Activated T-helper 17 cell treated with anti-CD3 and anti-CD28 coated beads, Interleukin-2, amount 50 U/mL, for 72 hours (primary cell): ENCODE measurements at regions not wholly inside any gene's neighbourhood (a gene's known extent, or its start where the extent isn't known, plus 50 kb on each side); places are given as distances from the start of the nearest gene placed in this dataset.

Experiments used
- ATAC-seq: fragments of 150-1000 bp; cut with Tn5 transposase; replicated peaks from 2 replicates; pipeline ENCODE4 v1.10.0; 2021; ENCODE audit warnings: mild to moderate bottlenecking, moderate library complexity
- H3K27ac Mint-ChIP-seq: one replicate; pipeline ENCODE4 v1.8.0; 2022; ENCODE audit warnings: mixed read lengths
- H3K27me3 Mint-ChIP-seq: one replicate; pipeline ENCODE4 v1.8.0; 2022; ENCODE audit warnings: mixed read lengths
- H3K36me3 Mint-ChIP-seq: one replicate; pipeline ENCODE4 v1.8.0; 2022; ENCODE audit warnings: low read depth, mild to moderate bottlenecking, mixed read lengths
- H3K4me1 Mint-ChIP-seq: one replicate; pipeline ENCODE4 v1.8.0; 2022; ENCODE audit warnings: mixed read lengths
- H3K4me3 Mint-ChIP-seq: one replicate; pipeline ENCODE4 v1.8.0; 2022; ENCODE audit warnings: mild to moderate bottlenecking, mixed read lengths
- H3K9me3 Mint-ChIP-seq: one replicate; pipeline ENCODE4 v1.8.0; 2022; ENCODE audit warnings: mixed read lengths

DNA sequence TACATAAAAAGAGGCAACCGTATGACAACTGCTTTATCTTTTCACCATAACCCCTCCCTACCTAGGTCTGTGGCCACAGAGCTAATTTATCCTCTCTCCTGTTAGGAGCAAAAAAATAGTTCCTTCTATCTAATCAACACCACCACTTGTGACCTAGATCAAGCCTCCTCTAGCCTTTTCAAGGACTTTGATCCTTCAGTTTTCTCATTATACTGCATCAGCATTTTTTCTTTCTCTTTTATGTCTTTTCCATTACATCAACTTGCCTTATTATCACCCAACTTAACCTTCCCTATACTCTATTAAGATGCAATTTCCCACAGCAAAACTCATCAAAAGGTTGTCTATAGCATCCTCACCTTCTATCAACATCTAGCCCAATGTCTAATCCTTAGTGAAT is 211.0 kb downstream of the ANKRD50 start:
- H3K27ac Mint-ChIP-seq = no peak overlapping the region
- no peak for ATAC-seq
- no peaks in the 10 kb centered on the region for H3K9me3 Mint-ChIP-seq
- H3K27me3 Mint-ChIP-seq = no peaks in the 10 kb centered on the region
- no peak overlapping the region for H3K4me3 Mint-ChIP-seq
- no peaks in the 10 kb centered on the region for H3K36me3 Mint-ChIP-seq
- H3K4me1 Mint-ChIP-seq = no peaks in the 10 kb centered on the region

DNA sequence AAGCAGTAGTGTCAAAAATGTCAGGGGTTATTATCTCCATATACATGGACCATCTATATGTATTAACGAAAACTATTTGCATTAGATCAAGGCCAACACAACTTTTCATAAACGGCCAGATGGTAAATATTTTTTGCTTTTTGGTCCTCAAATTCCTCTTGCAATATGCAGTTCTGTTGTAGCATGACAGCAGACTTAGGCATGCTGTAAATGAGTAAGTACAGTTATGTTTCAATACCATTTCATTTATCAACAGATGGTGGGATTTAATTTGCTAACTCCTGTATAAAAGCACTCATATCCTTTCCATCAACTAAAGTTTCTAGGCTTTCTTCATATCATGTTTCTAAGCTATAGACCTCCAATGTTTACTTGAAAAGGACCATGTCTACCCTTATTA is 208.1 kb downstream of the ANKRD50 start:
- H3K36me3 Mint-ChIP-seq = no peaks in the 10 kb centered on the region
- no peak overlapping the region for H3K4me3 Mint-ChIP-seq
- ATAC-seq = no peak
- H3K27ac Mint-ChIP-seq = no peak overlapping the region
- H3K9me3 Mint-ChIP-seq = no peaks in the 10 kb centered on the region
- H3K27me3 Mint-ChIP-seq = no peaks in the 10 kb centered on the region
- H3K4me1 Mint-ChIP-seq = no peaks in the 10 kb centered on the region

DNA sequence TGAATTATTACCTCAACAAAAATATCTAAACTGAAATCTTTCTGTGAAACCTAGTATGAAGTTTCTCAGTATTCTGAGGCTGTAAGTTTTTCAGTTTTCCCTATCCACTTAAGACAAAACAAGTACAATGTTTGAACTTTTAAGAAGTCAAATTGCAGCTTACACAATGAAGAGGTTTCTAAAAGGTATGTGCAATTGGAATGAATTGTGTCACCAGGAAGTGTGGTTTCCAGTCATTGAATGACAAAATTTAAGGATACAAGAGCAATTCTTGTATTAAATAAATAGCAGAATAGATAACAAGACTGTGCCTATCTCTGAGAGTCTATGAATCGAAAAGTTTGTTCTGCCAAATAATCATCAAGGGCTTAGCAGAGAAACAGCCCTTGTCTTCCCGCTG is 207.3 kb downstream of the ANKRD50 start:
- Mint-ChIP-seq H3K27me3 (no peaks in the 10 kb centered on the region), H3K36me3 (no peaks in the 10 kb centered on the region), H3K4me3 (no peak overlapping the region), H3K27ac (no peak overlapping the region), H3K9me3 (peaks cover 3% of the 10 kb centered on the region), H3K4me1 (no peaks in the 10 kb centered on the region)
- ATAC-seq = no peak

DNA sequence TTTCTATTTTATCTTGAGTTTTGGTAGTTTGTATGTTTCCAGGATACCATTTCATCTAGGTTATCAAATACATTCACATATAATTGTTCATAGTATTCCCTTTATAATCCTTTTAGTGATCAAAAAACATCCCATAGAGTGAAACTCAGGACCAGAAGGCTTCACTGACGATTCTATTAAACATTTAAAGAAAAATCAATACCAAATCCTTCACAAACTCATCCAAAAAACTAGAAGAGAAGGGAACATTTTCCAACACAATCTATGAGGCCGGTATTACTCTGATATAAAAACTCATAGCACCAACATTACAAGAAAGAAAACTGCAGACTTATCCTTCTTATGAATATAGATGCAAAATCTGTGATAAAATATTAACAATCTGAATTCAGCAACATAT is 203.4 kb downstream of the ANKRD50 start:
- Mint-ChIP-seq H3K36me3 (no peaks in the 10 kb centered on the region), H3K4me1 (no peaks in the 10 kb centered on the region), H3K4me3 (no peak overlapping the region), H3K27ac (no peak overlapping the region), H3K27me3 (no peaks in the 10 kb centered on the region), H3K9me3 (peaks cover 3% of the 10 kb centered on the region)
- ATAC-seq = no peak

DNA sequence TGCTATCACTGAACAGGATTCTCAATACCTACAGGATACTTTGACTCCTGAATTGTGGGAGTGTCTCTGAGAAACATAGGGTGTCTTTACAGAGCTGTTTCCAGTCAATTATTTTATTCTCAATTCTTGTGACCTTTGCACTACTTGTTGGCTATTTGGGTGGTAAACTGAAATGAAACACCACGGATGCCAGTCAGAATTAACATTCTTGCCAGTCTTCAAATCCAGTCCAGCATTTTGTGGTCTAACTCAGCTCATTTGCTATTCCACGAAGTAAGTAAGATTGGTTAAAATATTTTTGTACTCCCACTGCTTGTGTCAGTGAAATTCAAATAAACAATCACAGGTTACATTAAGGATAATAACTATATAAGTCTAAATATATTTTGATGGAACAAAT is 197.9 kb downstream of the ANKRD50 start:
- Mint-ChIP-seq H3K36me3 (no peaks in the 10 kb centered on the region), H3K27ac (no peak overlapping the region), H3K27me3 (no peaks in the 10 kb centered on the region), H3K9me3 (peaks cover 5% of the 10 kb centered on the region), H3K4me3 (no peak overlapping the region), H3K4me1 (no peaks in the 10 kb centered on the region)
- no peak for ATAC-seq

DNA sequence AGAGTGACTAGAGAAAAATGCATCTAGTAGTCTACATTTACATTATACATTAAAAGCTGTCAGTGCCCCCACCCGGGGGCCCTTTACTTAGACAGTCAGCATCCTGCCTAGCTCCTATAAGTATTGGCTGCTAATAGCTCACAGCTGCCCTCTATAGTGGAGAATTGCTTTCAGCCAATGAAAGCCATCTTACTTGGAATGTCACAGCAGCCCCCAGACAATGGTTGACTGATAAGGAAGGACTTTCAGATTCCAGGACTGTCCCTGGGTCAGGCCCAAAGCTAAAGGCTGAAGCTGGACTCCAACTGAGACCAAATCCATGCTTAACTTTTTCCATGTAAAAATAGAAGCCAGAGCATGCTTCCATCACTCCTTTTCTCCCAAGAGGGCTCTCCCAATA is 196.9 kb downstream of the ANKRD50 start:
- Mint-ChIP-seq H3K36me3 (no peaks in the 10 kb centered on the region), H3K4me1 (no peaks in the 10 kb centered on the region), H3K9me3 (peaks cover 3% of the 10 kb centered on the region), H3K27me3 (no peaks in the 10 kb centered on the region), H3K4me3 (no peak overlapping the region), H3K27ac (no peak overlapping the region)
- no peak for ATAC-seq

DNA sequence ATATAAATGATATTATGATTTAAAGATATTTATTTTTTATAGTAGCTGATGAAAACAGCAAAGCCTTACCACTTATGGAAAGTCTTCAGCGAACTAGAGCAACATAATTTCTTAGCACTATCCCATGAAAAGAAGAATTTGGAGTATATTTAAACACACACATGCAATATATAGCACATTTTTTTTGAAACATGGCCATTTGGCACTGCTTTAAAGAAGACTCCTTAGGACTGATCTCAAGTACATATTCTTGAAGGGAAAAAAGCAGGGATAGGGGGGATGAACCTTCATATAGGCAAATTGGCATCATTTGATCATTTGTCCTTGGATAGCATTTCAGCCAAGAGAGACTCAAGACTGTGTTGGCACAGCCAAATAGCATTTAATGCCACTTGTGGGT is 193.3 kb downstream of the ANKRD50 start:
- Mint-ChIP-seq H3K27me3 (no peaks in the 10 kb centered on the region), H3K9me3 (peaks cover 6% of the 10 kb centered on the region), H3K36me3 (no peaks in the 10 kb centered on the region), H3K4me1 (no peaks in the 10 kb centered on the region), H3K27ac (no peak overlapping the region), H3K4me3 (no peak overlapping the region)
- no peak for ATAC-seq

DNA sequence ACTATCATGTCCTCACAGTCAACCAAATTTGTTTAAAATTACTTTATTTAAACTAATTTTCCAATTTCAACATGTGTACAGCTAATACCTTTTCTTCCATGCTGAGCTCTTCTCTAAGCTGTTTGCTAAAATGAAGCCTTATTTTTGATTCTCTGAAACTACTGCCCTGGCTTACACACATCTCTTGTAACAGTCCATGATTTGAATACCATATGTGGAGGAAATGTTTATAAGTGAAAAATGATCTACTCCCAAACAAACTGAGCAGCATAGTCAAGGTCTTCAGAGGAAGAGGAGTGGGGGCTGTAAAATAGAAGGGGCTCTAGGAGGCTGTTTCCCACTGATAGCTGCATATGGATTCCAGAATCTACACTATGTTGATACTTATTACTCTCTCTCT is 188.7 kb downstream of the ANKRD50 start:
- Mint-ChIP-seq H3K4me1 (no peaks in the 10 kb centered on the region), H3K36me3 (no peaks in the 10 kb centered on the region), H3K27ac (no peak overlapping the region), H3K27me3 (no peaks in the 10 kb centered on the region), H3K4me3 (no peak overlapping the region), H3K9me3 (peaks cover 7% of the 10 kb centered on the region)
- ATAC-seq = no peak

DNA sequence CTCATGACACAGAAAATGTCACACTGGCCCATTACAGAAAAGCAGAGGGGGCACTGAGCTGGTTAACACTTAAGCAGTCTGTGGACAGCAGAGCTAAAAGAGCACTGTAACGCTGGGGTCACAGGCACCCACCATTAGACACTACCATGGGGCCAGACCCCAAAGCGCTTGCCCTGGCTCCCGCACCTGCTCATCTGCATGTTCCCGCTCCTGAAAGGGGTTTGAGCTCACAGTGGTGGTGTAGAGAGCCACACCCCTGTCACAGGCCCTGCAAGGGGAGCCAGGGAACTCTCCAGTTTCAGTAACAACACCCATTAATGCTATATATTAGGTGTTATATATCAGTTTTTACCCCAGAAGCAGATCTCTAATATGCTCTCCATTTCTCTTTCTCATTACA is 187.0 kb downstream of the ANKRD50 start:
- no peaks in the 10 kb centered on the region for H3K36me3 Mint-ChIP-seq
- H3K27ac Mint-ChIP-seq = no peak overlapping the region
- no peaks in the 10 kb centered on the region for H3K4me1 Mint-ChIP-seq
- no peak overlapping the region for H3K4me3 Mint-ChIP-seq
- H3K9me3 Mint-ChIP-seq = peaks cover 7% of the 10 kb centered on the region
- H3K27me3 Mint-ChIP-seq = no peaks in the 10 kb centered on the region
- ATAC-seq = no peak

DNA sequence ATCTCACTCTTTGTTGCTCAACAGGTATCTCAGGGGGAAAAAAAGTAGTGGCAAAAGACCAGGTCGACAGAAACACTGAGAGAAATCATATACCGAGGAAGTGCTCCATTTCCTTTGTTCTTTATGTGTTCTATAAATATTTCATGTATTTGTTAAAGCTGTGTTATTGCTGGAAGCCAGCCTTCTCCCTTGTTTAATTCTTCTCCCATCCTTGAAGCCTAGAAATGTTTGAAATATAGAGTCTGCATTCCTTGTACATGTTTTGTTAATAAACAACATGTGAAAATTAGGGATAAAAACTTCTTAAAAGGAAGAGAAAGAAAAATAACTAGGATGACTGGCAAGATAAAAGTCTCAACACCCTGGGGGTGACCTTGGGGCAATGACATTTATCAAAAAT is 186.2 kb downstream of the ANKRD50 start:
- Mint-ChIP-seq H3K9me3 (peaks cover 7% of the 10 kb centered on the region), H3K27me3 (no peaks in the 10 kb centered on the region), H3K36me3 (no peaks in the 10 kb centered on the region), H3K4me1 (no peaks in the 10 kb centered on the region), H3K4me3 (no peak overlapping the region), H3K27ac (no peak overlapping the region)
- ATAC-seq = no peak

DNA sequence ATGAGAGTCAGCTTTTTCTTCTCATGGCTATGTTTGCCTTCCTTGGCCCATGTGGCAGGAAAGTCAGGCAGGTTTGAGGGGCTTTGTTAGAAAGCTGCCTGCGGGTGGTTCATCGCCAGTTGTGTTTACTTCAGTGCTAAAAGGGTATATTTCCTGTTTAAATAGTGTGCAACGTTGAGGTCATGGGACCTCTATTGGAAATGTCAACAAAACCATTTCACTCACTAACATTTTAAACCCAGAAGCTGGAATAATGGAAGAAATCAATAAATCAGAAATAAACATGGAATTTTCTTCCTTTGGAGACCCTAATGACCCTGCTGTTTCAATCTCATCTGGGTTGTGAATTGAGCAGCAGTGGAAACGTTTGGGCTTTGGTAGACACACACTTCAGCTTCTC is 185.8 kb downstream of the ANKRD50 start:
- no peak for ATAC-seq
- Mint-ChIP-seq H3K9me3 (peaks cover 7% of the 10 kb centered on the region), H3K4me3 (no peak overlapping the region), H3K4me1 (no peaks in the 10 kb centered on the region), H3K27me3 (no peaks in the 10 kb centered on the region), H3K27ac (no peak overlapping the region), H3K36me3 (no peaks in the 10 kb centered on the region)

DNA sequence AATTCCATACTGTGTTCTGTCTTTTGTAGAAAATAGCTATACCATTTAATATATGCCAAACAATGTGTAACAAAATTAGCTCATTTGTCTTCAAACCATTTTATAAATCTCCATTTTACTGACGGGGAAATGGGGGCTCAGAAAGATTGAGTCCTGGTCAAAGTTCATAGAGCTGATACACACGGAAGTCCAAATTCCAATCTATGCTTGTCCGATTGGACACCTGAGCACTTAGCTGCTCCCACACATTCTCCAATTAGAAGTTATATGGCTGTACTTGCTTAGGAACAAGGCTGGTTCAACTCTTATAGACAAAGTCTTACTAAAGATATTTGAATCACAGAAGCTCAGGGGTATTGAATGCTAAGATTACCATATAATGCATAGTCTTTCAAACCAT is 185.2 kb downstream of the ANKRD50 start:
- H3K4me1 Mint-ChIP-seq = no peaks in the 10 kb centered on the region

DNA sequence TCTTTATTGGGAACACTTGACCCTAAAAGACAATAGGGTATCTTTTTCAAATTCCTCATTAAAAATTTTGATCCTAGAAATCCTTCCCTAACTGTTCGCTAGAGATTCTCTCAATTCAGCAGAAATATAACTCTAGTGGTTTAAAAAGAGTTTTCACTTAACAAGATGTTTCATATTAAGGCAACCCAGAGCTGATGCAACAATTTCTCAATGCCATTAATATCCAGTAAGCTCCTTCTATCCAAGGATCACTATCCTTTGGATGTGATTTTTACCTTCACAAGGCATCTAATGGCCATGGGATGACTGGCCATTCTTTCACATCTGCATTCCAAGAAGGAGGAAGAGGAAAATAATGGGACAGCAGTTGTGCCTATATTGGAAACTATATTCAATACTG is 183.4 kb downstream of the ANKRD50 start:
- no peak overlapping the region for H3K27ac Mint-ChIP-seq
- H3K4me1 Mint-ChIP-seq = no peaks in the 10 kb centered on the region
- no peaks in the 10 kb centered on the region for H3K36me3 Mint-ChIP-seq
- no peaks in the 10 kb centered on the region for H3K27me3 Mint-ChIP-seq
- H3K9me3 Mint-ChIP-seq = peaks cover 3% of the 10 kb centered on the region
- no peak overlapping the region for H3K4me3 Mint-ChIP-seq
- no peak for ATAC-seq

More for the DNA sequence above, 185.2 kb downstream of the ANKRD50 start:
- ATAC-seq = no peak
- no peak overlapping the region for H3K4me3 Mint-ChIP-seq
- peaks cover 6% of the 10 kb centered on the region for H3K9me3 Mint-ChIP-seq
- no peaks in the 10 kb centered on the region for H3K36me3 Mint-ChIP-seq
- no peak overlapping the region for H3K27ac Mint-ChIP-seq
- H3K27me3 Mint-ChIP-seq = no peaks in the 10 kb centered on the region

DNA sequence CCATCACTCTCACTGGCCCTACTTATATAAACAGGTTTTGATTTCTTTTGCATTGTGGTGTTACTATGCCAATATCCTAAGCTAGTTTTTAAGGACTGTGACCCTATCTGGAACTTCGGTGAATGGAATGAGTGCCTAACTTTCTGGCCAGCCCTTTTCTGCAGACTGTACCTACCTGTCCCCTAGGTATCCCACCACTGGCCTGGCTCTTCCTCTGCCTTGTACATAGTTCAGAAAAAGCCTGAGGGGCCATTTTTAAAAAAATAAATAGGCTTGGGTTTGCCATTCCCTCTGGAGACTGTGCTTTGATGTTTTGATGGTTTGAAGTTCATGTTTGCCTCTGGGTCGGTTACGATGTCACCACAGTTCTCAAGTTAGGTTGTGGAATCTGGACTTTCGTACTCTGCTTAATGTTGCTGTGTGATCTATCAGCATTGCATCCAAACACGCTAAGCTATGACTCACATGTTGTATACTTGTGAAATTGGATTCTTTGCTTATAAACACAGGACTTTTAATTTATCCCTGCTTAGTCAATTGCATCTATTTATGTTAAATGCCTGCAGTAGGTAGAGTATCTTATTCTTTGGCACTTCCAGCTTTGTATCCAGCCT is 182.0 kb downstream of the ANKRD50 start:
- H3K4me1 Mint-ChIP-seq = no peaks in the 10 kb centered on the region
- H3K27ac Mint-ChIP-seq = no peak overlapping the region
- no peaks in the 10 kb centered on the region for H3K27me3 Mint-ChIP-seq
- no peak for ATAC-seq
- H3K9me3 Mint-ChIP-seq = no peaks in the 10 kb centered on the region
- H3K36me3 Mint-ChIP-seq = no peaks in the 10 kb centered on the region
- H3K4me3 Mint-ChIP-seq = no peak overlapping the region

DNA sequence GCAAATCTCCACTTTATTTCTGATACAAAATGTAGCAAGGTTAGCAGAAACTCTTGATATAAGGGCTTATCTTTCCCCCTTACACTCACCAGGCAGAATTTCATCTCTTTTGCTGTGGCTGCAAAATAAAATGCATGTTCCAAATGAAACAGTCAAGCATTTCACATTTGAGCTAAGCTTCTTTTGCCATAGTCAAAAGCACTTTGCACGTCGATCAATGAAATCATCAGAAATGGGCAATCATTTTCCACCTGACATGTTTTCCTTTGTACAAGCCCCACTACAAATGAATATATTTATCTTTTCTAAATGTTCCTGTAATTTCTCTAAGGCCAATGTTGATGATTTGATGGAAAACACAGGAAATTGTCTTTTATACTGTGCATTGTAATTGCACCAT is 178.4 kb downstream of the ANKRD50 start:
- Mint-ChIP-seq H3K27me3 (no peaks in the 10 kb centered on the region), H3K4me3 (no peak overlapping the region), H3K36me3 (no peaks in the 10 kb centered on the region), H3K4me1 (no peaks in the 10 kb centered on the region), H3K27ac (no peak overlapping the region), H3K9me3 (no peaks in the 10 kb centered on the region)
- ATAC-seq = no peak

DNA sequence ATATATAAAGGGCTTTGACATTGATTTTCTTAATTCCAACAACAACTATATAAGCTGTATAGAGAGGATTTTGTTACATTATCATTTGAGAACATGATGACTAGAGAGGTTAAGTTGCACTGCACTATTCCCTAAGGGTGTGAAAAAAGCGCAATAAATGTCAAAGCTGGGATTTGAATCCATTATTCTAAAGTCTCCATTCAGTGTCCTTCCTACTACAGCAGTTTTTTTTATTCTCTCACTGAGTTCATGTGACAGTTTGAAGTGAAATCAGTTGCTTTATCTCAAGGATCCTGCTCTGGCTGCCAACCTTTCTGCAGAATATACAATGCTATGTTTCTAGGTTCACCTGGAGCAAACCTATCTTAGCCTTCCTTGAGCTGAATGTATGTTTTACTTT is 177.5 kb downstream of the ANKRD50 start:
- H3K36me3 Mint-ChIP-seq = no peaks in the 10 kb centered on the region
- H3K27ac Mint-ChIP-seq = no peak overlapping the region
- ATAC-seq = no peak

More for the DNA sequence above, 177.5 kb downstream of the ANKRD50 start:
- Mint-ChIP-seq H3K9me3 (no peaks in the 10 kb centered on the region), H3K4me3 (no peak overlapping the region), H3K4me1 (no peaks in the 10 kb centered on the region), H3K27me3 (no peaks in the 10 kb centered on the region)
